Activated naive CD8-positive, alpha-beta T cell treated with anti-CD3 and anti-CD28 coated beads, Interleukin-2, amount 50 U/mL, for 24 hours (primary cell): ENCODE measurements at regions not wholly inside any gene's neighbourhood (a gene's known extent, or its start where the extent isn't known, plus 50 kb on each side); places are given as distances from the start of the nearest gene placed in this dataset.

Source experiments
- ATAC-seq: fragments of 150-1000 bp; cut with Tn5 transposase; one replicate; pipeline ENCODE4 v1.10.0; 2021
- DNase-seq: peaks from one replicate; pipeline ENCODE4 v3.0.0; 2021
- H3K27ac Mint-ChIP-seq: one replicate; pipeline ENCODE4 v1.8.0; 2021; ENCODE audit warnings: mild to moderate bottlenecking, mixed read lengths
- H3K27me3 Mint-ChIP-seq: one replicate; pipeline ENCODE4 v1.8.0; 2021; ENCODE audit warnings: mixed read lengths
- H3K36me3 Mint-ChIP-seq: one replicate; pipeline ENCODE4 v1.8.0; 2021; ENCODE audit warnings: low read depth, mixed read lengths
- H3K4me1 Mint-ChIP-seq: one replicate; pipeline ENCODE4 v1.8.0; 2021; ENCODE audit warnings: mixed read lengths
- H3K4me3 Mint-ChIP-seq: one replicate; pipeline ENCODE4 v1.8.0; 2021; ENCODE audit warnings: mild to moderate bottlenecking, moderate library complexity, mixed read lengths
- H3K9me3 Mint-ChIP-seq: one replicate; pipeline ENCODE4 v1.8.0; 2021; ENCODE audit warnings: mixed read lengths

GRCh38 chr6:122107256-122107852 lies 292.1 kb upstream of the HSF2 start:
- ATAC-seq (no peak), DNase-seq (no peak)
- Mint-ChIP-seq H3K27me3 (no peaks in the 10 kb centered on the region), H3K4me3 (no peak overlapping the region), H3K27ac (no peak overlapping the region), H3K36me3 (no peaks in the 10 kb centered on the region), H3K4me1 (no peaks in the 10 kb centered on the region), H3K9me3 (no peaks in the 10 kb centered on the region)

- H3K9me3 Mint-ChIP-seq: no peaks in the 10 kb centered on the region
- no peaks in the 10 kb centered on the region for H3K36me3 Mint-ChIP-seq
- no peak overlapping the region for H3K4me3 Mint-ChIP-seq
- H3K27ac Mint-ChIP-seq: no peak overlapping the region
- no peak for ATAC-seq
- H3K27me3 Mint-ChIP-seq: no peaks in the 10 kb centered on the region
- no peaks in the 10 kb centered on the region for H3K4me1 Mint-ChIP-seq
- no peak for DNase-seq
Measured at GRCh38 chr6:122109075-122109474, 290.4 kb upstream of the HSF2 start.

DNA sequence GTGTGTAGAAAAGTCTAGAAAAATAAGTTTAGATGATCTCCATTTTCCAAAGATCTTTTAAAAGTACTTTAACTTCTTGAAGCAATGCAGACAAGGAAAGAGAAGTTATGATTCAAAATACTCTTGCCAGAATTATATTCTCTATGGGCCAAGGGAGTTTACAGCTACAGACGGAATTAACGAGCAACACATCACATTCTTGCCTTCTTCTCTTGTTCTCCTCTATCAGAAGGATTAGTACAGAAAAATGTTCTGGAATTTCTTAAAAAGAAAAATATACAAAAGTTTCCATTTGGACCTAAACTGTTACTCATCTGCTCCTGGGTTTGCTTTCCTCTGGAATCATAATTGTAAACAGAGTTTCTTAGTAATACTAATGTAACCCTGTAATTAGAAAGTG lies 284.7 kb upstream of the HSF2 start:
- Mint-ChIP-seq H3K4me3 (no peak overlapping the region), H3K4me1 (no peaks in the 10 kb centered on the region), H3K9me3 (no peaks in the 10 kb centered on the region), H3K36me3 (no peaks in the 10 kb centered on the region), H3K27ac (no peak overlapping the region), H3K27me3 (no peaks in the 10 kb centered on the region)
- DNase-seq: no peak
- no peak for ATAC-seq

DNA sequence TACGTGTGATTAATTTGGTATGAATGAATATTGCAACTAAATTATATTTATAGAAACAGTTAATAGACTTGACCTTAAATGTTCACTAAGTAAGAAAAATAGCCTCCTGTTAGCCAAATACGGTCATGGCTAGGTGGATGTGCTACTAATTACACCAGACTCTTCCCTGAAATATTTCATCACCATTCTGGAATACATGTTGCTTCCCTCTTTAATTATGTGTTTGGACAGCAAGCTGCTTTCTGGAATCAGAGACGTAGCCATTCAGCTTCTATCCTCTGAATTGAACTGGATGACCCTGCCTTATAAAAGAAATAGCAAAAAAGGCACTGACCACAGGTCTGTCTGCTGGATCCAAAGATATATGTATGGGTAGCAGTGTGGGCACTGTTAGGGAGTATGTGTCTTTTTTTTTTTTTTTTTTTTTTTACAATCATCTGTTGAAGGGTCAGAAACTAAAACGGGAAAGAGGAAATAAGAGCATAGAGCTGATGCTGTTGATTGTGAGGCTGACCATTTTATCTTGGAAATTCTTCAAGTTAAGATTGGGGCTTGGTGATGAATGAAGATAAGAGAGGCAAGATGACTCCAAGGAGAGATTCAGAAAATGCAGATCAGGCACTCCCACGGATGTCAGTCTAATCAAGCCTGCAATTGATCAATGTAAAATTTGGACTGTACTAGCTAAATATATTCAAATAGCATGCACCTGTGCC lies 283.2 kb upstream of the HSF2 start:
- DNase-seq: no peak
- Mint-ChIP-seq H3K4me3 (no peak overlapping the region), H3K4me1 (no peaks in the 10 kb centered on the region), H3K27me3 (no peaks in the 10 kb centered on the region), H3K36me3 (no peaks in the 10 kb centered on the region), H3K9me3 (no peaks in the 10 kb centered on the region), H3K27ac (no peak overlapping the region)
- no peak for ATAC-seq

DNA sequence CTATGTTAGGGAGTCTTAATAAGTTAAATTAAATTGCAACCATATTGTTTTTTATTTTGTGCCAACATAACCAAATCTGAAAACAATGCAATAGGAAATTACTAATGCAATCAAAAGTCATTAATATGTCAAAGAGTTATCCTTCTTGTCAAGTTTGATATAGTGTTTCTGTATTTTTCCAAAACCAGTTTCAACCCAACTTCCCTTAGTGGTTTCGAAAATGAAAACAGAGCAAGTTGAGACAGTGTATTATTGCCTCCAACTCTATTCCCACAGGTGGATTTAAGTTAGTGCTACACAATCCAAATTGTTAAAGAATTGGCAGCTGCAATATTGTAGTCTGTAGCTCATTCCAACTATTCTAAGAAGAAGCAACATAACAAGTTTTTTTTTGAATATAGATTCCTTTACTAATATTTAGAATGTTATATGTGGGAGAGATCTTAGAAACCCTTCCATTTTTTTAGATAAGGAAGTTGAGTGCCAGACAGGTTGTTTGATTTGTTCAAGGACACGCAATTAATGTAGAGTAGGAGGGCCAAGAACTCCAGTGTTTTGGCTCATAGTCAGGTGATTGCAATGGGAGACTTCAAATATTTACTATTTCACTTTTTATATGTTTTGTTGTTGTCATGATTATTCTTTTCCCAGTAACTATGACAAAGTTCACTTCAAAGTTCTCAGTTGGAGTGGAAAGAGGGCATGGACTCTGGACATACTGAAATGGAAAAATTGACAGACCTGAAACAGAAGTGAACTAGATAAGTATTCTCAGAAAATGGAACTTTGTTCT lies 282.4 kb upstream of the HSF2 start:
- DNase-seq (no peak), ATAC-seq (no peak)
- H3K9me3 Mint-ChIP-seq: no peaks in the 10 kb centered on the region
- H3K4me3 Mint-ChIP-seq: no peak overlapping the region
- no peaks in the 10 kb centered on the region for H3K36me3 Mint-ChIP-seq
- H3K27ac Mint-ChIP-seq: no peak overlapping the region
- H3K27me3 Mint-ChIP-seq: no peaks in the 10 kb centered on the region
- H3K4me1 Mint-ChIP-seq: no peaks in the 10 kb centered on the region

GRCh38 chr6:122118945-122119506 lies 280.4 kb upstream of the HSF2 start:
- ATAC-seq (no peak), DNase-seq (no peak)
- Mint-ChIP-seq H3K4me3 (no peak overlapping the region), H3K36me3 (no peaks in the 10 kb centered on the region), H3K27me3 (no peaks in the 10 kb centered on the region), H3K9me3 (no peaks in the 10 kb centered on the region), H3K27ac (no peak overlapping the region), H3K4me1 (no peaks in the 10 kb centered on the region)

DNA sequence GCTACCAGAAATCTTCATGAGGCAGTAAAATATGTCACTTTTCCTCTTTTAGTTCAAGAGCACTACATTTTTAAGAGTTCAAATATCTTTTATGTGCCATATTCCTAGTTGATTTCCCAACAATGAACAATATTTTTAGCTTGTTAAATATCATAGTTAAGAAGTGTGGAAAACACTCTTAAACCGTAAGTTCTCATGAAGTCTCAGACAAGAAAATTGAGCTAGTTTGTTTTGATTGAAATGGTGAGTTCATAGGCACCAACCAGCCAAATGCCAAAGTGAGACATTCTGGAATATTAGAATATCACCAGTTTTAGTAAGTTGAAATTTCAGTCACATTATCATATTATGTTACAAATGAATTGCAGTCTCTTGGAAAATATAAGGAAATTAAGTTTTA lies 277.2 kb upstream of the HSF2 start:
- H3K36me3 Mint-ChIP-seq: no peaks in the 10 kb centered on the region
- no peaks in the 10 kb centered on the region for H3K4me1 Mint-ChIP-seq
- H3K27ac Mint-ChIP-seq: no peak overlapping the region
- no peaks in the 10 kb centered on the region for H3K27me3 Mint-ChIP-seq
- no peak overlapping the region for H3K4me3 Mint-ChIP-seq
- no peaks in the 10 kb centered on the region for H3K9me3 Mint-ChIP-seq
- ATAC-seq (no peak), DNase-seq (no peak)

DNA sequence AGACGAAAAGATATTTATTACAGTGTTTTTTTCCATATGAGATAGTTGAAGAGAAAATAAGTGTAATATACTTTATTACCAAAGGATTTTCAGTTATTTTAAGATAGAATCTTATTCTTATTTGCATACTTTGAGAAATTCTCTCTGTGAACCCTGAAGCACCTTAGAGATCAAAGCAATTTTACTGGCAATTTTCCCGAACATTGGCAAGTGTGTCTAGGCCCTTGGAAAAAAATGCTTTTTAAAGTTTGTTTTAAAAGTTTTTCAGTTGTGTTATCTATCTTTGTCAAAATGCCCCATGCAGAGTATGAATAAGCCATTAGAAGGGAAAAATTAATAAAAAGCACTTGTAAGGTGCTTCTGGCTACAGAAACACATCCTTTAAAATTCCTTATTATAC lies 276.8 kb upstream of the HSF2 start:
- no peaks in the 10 kb centered on the region for H3K36me3 Mint-ChIP-seq
- H3K9me3 Mint-ChIP-seq: no peaks in the 10 kb centered on the region
- H3K4me3 Mint-ChIP-seq: no peak overlapping the region
- no peaks in the 10 kb centered on the region for H3K4me1 Mint-ChIP-seq
- no peak overlapping the region for H3K27ac Mint-ChIP-seq
- ATAC-seq (no peak), DNase-seq (no peak)
- H3K27me3 Mint-ChIP-seq: no peaks in the 10 kb centered on the region

- no peak for DNase-seq
- H3K9me3 Mint-ChIP-seq: peaks cover 4% of the 10 kb centered on the region
- H3K4me3 Mint-ChIP-seq: no peak overlapping the region
Measured at GRCh38 chr6:122124908-122125307, 274.5 kb upstream of the HSF2 start.

GRCh38 chr6:122126894-122127293 lies 272.6 kb upstream of the HSF2 start:
- H3K27ac Mint-ChIP-seq: no peak overlapping the region
- H3K27me3 Mint-ChIP-seq: no peaks in the 10 kb centered on the region
- H3K4me1 Mint-ChIP-seq: no peaks in the 10 kb centered on the region
- H3K4me3 Mint-ChIP-seq: no peak overlapping the region
- DNase-seq (no peak), ATAC-seq (no peak)
- H3K36me3 Mint-ChIP-seq: no peaks in the 10 kb centered on the region
- H3K9me3 Mint-ChIP-seq: peaks cover 4% of the 10 kb centered on the region

More at GRCh38 chr6:122124908-122125307, 274.5 kb upstream of the HSF2 start:
- no peaks in the 10 kb centered on the region for H3K27me3 Mint-ChIP-seq
- H3K36me3 Mint-ChIP-seq: no peaks in the 10 kb centered on the region
- no peak for ATAC-seq
- no peaks in the 10 kb centered on the region for H3K4me1 Mint-ChIP-seq
- H3K27ac Mint-ChIP-seq: no peak overlapping the region

- Mint-ChIP-seq H3K4me1 (no peaks in the 10 kb centered on the region), H3K27ac (no peak overlapping the region), H3K9me3 (peaks cover 4% of the 10 kb centered on the region), H3K4me3 (no peak overlapping the region), H3K27me3 (no peaks in the 10 kb centered on the region), H3K36me3 (no peaks in the 10 kb centered on the region)
- DNase-seq: no peak
- ATAC-seq: no peak
Measured at GRCh38 chr6:122128445-122128844, 271.0 kb upstream of the HSF2 start.

- H3K9me3 Mint-ChIP-seq: peaks cover 4% of the 10 kb centered on the region
- H3K36me3 Mint-ChIP-seq: no peaks in the 10 kb centered on the region
- no peaks in the 10 kb centered on the region for H3K4me1 Mint-ChIP-seq
- ATAC-seq (no peak), DNase-seq (no peak)
- no peak overlapping the region for H3K27ac Mint-ChIP-seq
- no peaks in the 10 kb centered on the region for H3K27me3 Mint-ChIP-seq
- H3K4me3 Mint-ChIP-seq: no peak overlapping the region
Measured at GRCh38 chr6:122129313-122130025, 270.0 kb upstream of the HSF2 start.

- ATAC-seq: no peak
Measured at GRCh38 chr6:122130026-122130348, 269.5 kb upstream of the HSF2 start.

DNA sequence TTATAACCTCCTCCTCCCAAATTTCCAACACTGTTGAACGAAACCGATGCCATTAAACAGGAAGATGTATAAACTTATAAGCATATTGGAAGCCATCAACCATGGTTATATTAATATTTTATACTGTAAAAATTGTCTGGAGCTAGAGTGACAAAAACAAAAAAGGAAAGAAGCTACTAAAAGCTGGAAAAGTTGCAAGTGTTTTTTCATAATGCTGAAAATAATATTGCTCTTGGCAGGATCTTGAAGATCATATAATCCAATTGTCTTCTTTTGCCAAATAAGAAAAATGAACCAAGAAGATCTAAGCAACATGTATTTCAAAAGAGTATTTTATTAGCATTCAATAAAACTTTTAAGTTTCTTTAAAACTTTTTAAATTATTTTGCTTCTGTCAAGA lies 268.9 kb upstream of the HSF2 start:
- DNase-seq (no peak), ATAC-seq (no peak)
- no peaks in the 10 kb centered on the region for H3K36me3 Mint-ChIP-seq
- peaks cover 4% of the 10 kb centered on the region for H3K9me3 Mint-ChIP-seq
- H3K27ac Mint-ChIP-seq: no peak overlapping the region
- no peak overlapping the region for H3K4me3 Mint-ChIP-seq
- no peaks in the 10 kb centered on the region for H3K4me1 Mint-ChIP-seq
- H3K27me3 Mint-ChIP-seq: no peaks in the 10 kb centered on the region

More at GRCh38 chr6:122130026-122130348, 269.5 kb upstream of the HSF2 start:
- no peak overlapping the region for H3K27ac Mint-ChIP-seq
- H3K36me3 Mint-ChIP-seq: no peaks in the 10 kb centered on the region
- no peak overlapping the region for H3K4me3 Mint-ChIP-seq
- H3K9me3 Mint-ChIP-seq: peaks cover 4% of the 10 kb centered on the region
- DNase-seq: no peak
- no peaks in the 10 kb centered on the region for H3K27me3 Mint-ChIP-seq
- no peaks in the 10 kb centered on the region for H3K4me1 Mint-ChIP-seq
